ENCODE measurements at regions not wholly inside any gene's neighbourhood (a gene's known extent, or its start where the extent isn't known, plus 50 kb on each side); places are given as distances from the start of the nearest gene placed in this dataset.

- H3K4me3 ChIP-seq (ENCODE audit: low read depth, low read length), result no peak overlapping the region
- TF ChIP-seq CTCF (IDR thresholded peaks at IDR 0.05; ENCODE audit: borderline replicate concordance, insufficient read depth, low read depth, low read length), result no peak
Measured at GRCh38 chr3:94896994-94897393, 834.1 kb downstream of the NSUN3 start.

GRCh38 chr3:94904156-94904674 lies 841.4 kb downstream of the NSUN3 start:
- TF ChIP-seq CTCF (IDR thresholded peaks at IDR 0.05; ENCODE audit: borderline replicate concordance, insufficient read depth, low read depth, low read length), result no peak

GRCh38 chr3:94909726-94910125 lies 846.9 kb downstream of the NSUN3 start:
- no peak for TF ChIP-seq CTCF (IDR thresholded peaks at IDR 0.05; ENCODE audit: borderline replicate concordance, insufficient read depth, low read depth, low read length)
- no peak overlapping the region for H3K4me3 ChIP-seq (ENCODE audit: low read depth, low read length)

More at GRCh38 chr3:94904156-94904674, 841.4 kb downstream of the NSUN3 start:
- H3K4me3 ChIP-seq (ENCODE audit: low read depth, low read length), result no peak overlapping the region

GRCh38 chr3:94912656-94913055 lies 849.8 kb downstream of the NSUN3 start:
- no peak for TF ChIP-seq CTCF (IDR thresholded peaks at IDR 0.05; ENCODE audit: borderline replicate concordance, insufficient read depth, low read depth, low read length)
- H3K4me3 ChIP-seq (ENCODE audit: low read depth, low read length), result no peak overlapping the region

GRCh38 chr3:94927175-94927574 lies 864.3 kb downstream of the NSUN3 start:
- no peak overlapping the region for H3K4me3 ChIP-seq (ENCODE audit: low read depth, low read length)
- no peak for TF ChIP-seq CTCF (IDR thresholded peaks at IDR 0.05; ENCODE audit: borderline replicate concordance, insufficient read depth, low read depth, low read length)

GRCh38 chr3:94928921-94929320 lies 866.1 kb downstream of the NSUN3 start:
- no peak overlapping the region for H3K4me3 ChIP-seq (ENCODE audit: low read depth, low read length)
- TF ChIP-seq CTCF (IDR thresholded peaks at IDR 0.05; ENCODE audit: borderline replicate concordance, insufficient read depth, low read depth, low read length), result no peak

- no peak overlapping the region for H3K4me3 ChIP-seq (ENCODE audit: low read depth, low read length)
- no peak for TF ChIP-seq CTCF (IDR thresholded peaks at IDR 0.05; ENCODE audit: borderline replicate concordance, insufficient read depth, low read depth, low read length)
Measured at GRCh38 chr3:94935738-94936580, 873.1 kb downstream of the NSUN3 start.

Data from GM12875 (cell line).